Lower leg skin (tissue), 3 donors: ENCODE measurements at regions not wholly inside any gene's neighbourhood (a gene's known extent, or its start where the extent isn't known, plus 50 kb on each side); places are given as distances from the start of the nearest gene placed in this dataset.

Experiments used
- POLR2A ChIP-seq, 2 donors: fragments of 450-650 bp; IDR thresholded peaks; one replicate each; pipeline ENCODE4 v1.6.1; 2016 to 2017; ENCODE audit warnings: antibody characterized with exemption in 2 of 2, mild to moderate bottlenecking in 1 of 2, moderate library complexity in 1 of 2
- TF ChIP-seq, protein P1 (sequence below), 3 donors: fragments of 450-650 bp; IDR thresholded peaks; one replicate each; pipeline ENCODE4 v1.5.1; 2016; ENCODE audit warnings: antibody characterized with exemption in 3 of 3, mild to moderate bottlenecking in 3 of 3, moderate library complexity in 2 of 3

GRCh38 chr18:37873416-37873815, 307.8 kb upstream of the CELF4 start:
- TF ChIP-seq POLR2A (IDR thresholded peaks at IDR 0.05): no peak
- TF ChIP-seq, protein P1, sequence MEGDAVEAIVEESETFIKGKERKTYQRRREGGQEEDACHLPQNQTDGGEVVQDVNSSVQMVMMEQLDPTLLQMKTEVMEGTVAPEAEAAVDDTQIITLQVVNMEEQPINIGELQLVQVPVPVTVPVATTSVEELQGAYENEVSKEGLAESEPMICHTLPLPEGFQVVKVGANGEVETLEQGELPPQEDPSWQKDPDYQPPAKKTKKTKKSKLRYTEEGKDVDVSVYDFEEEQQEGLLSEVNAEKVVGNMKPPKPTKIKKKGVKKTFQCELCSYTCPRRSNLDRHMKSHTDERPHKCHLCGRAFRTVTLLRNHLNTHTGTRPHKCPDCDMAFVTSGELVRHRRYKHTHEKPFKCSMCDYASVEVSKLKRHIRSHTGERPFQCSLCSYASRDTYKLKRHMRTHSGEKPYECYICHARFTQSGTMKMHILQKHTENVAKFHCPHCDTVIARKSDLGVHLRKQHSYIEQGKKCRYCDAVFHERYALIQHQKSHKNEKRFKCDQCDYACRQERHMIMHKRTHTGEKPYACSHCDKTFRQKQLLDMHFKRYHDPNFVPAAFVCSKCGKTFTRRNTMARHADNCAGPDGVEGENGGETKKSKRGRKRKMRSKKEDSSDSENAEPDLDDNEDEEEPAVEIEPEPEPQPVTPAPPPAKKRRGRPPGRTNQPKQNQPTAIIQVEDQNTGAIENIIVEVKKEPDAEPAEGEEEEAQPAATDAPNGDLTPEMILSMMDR (IDR thresholded peaks at IDR 0.05): no peak
